NCI-H2196 (cell line): ENCODE measurements at regions not wholly inside any gene's neighbourhood (a gene's known extent, or its start where the extent isn't known, plus 50 kb on each side); places are given as distances from the start of the nearest gene placed in this dataset.

Experiments
- DNase-seq: peaks from one replicate; lab custom pipeline; 2025; ENCODE audit not compliant: unreplicated experiment; lab: John Stamatoyannopoulos, UW

- DNase-seq = no peak
Measured at GRCh38 chr4:30656828-30657227, 63.3 kb upstream of the PCDH7 start.

DNA sequence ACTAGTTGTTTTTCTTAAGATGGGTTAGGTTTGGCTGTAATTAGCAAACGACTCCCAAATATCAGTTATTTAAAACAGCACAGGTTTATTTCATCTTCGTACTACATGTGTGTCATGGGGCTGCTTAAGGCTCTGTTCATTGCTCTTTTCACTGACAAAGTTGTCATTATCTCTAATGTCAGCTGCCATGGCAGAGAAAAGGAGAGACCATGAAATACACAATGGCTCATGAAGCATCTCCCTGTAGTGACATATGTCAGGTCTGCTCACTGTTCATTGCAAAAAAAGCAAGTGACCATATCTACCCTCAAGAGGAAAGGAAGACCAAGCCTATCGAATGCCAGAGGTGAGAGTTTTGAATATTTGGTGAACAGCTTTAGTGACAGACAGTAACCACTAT, 52.2 kb upstream of the PCDH7 start:
- no peak for DNase-seq

GRCh38 chr4:30670206-30670605, 50.0 kb upstream of the PCDH7 start:
- DNase-seq = no peak
